Gastroesophageal sphincter (tissue), 4 donors: ENCODE measurements at regions not wholly inside any gene's neighbourhood (a gene's known extent, or its start where the extent isn't known, plus 50 kb on each side); places are given as distances from the start of the nearest gene placed in this dataset.
"Not testable (repeated sequence)": the region's sequence is repeated elsewhere in the genome, so short reads cannot be mapped to it uniquely, and the experiment has no call there.

Experiments
- ATAC-seq: fragments of 150-250 bp; one replicate; pipeline ENCODE4 v1.9.1; 2016; ENCODE audit warnings: mild to moderate bottlenecking, moderate library complexity
- H3K27ac ChIP-seq, 4 donors: fragments of 200-600 bp; sonication (generic) in 3 of 4; 1 replicate in 3 of 4; 2 replicates in 1 of 4; pipeline ENCODE4 v1.5.1; 2016 to 2019
- H3K27me3 ChIP-seq: fragments of 200-600 bp; sonication (generic); one replicate; pipeline ENCODE4 v1.5.1; 2019
- H3K36me3 ChIP-seq, 2 donors: fragments of 200-600 bp; sonication (generic); one replicate each; pipeline ENCODE4 v1.5.1; 2019; ENCODE audit warnings: control low read depth in 1 of 2
- H3K4me1 ChIP-seq, 3 donors: fragments of 200-600 bp; sonication (generic); 1 replicate in 2 of 3; 2 replicates in 1 of 3; pipeline ENCODE4 v1.5.1; 2016 to 2019; ENCODE audit warnings: control low read depth in 2 of 3
- H3K4me3 ChIP-seq, 2 donors: fragments of 200-600 bp; sonication (generic); one replicate each; pipeline ENCODE4 v1.5.1; 2019; ENCODE audit warnings: mild to moderate bottlenecking in 1 of 2, moderate library complexity in 1 of 2
- H3K9me3 ChIP-seq, 3 donors: fragments of 200-600 bp; sonication (generic); one replicate each; pipeline ENCODE4 v1.5.1; 2017 to 2019; ENCODE audit warnings: control low read depth in 2 of 3
- CTCF ChIP-seq, 4 experiments: fragments of 200-600 bp in 2 of 4; fragments of 450-650 bp in 2 of 4; sonication (generic) in 1 of 4; IDR thresholded peaks; one replicate each; pipeline ENCODE4 v1.5.1; 2017 to 2019; ENCODE audit warnings: antibody characterized with exemption in 4 of 4, mild to moderate bottlenecking in 2 of 4, moderate library complexity in 2 of 4
- EP300 ChIP-seq: sonication (generic); formaldehyde crosslinking; IDR thresholded peaks from one replicate; pipeline ENCODE4 v1.6.1; 2017; ENCODE audit warnings: antibody characterized with exemption, mild to moderate bottlenecking
- POLR2A ChIP-seq, 2 donors: fragments of 450-650 bp; IDR thresholded peaks; one replicate each; pipeline ENCODE4 v1.6.1; 2017; ENCODE audit warnings: antibody characterized with exemption in 2 of 2, mild to moderate bottlenecking in 2 of 2, moderate library complexity in 1 of 2
- POLR2AphosphoS5 ChIP-seq: sonication (generic); formaldehyde crosslinking; IDR thresholded peaks from one replicate; pipeline ENCODE4 v1.6.1; 2017; ENCODE audit warnings: antibody characterized with exemption
- WGBS, 2 donors: methylation state at CpG; one replicate each; pipeline ENCODE4 v1.1.5; 2018; ENCODE audit warnings: low coverage in 1 of 2; 5-methylcytosine and 5-hydroxymethylcytosine counted together

- Histone ChIP-seq H3K27ac (no peak overlapping the region), H3K4me1 (no peaks in the 10 kb centered on the region), H3K9me3 (no peaks in the 10 kb centered on the region), H3K36me3 (no peaks in the 10 kb centered on the region), H3K4me3 (no peak overlapping the region), H3K27me3 (peaks cover 70% of the 10 kb centered on the region)
- 63 to 84% methylated on average over 4 of the region's 4 CpGs for WGBS, 2 donors
- TF ChIP-seq CTCF (IDR thresholded peaks at IDR 0.05) (no peak), EP300 (no peak), POLR2AphosphoS5 (no peak), POLR2A (IDR thresholded peaks at IDR 0.05) (no peak)
- no peak for ATAC-seq
Measured at GRCh38 chr16:86888231-86889053, 310.1 kb downstream of the FOXL1 start.

- H3K4me3 ChIP-seq, H3K27ac ChIP-seq, ATAC-seq, H3K4me1 ChIP-seq, H3K9me3 ChIP-seq, H3K36me3 ChIP-seq: not testable (repeated sequence)
- H3K27me3 ChIP-seq: peaks cover 70% of the 10 kb centered on the region
- 29 to 60% methylated on average over 1 of the region's 1 CpG for WGBS, 2 donors
Measured at GRCh38 chr16:86889054-86889366, 310.7 kb downstream of the FOXL1 start.

- H3K4me1 ChIP-seq: no peaks in the 10 kb centered on the region
- no peaks in the 10 kb centered on the region for H3K36me3 ChIP-seq
- peaks cover 72% of the 10 kb centered on the region for H3K27me3 ChIP-seq
- no peak overlapping the region for H3K4me3 ChIP-seq
- H3K9me3 ChIP-seq: no peaks in the 10 kb centered on the region
- TF ChIP-seq CTCF (IDR thresholded peaks at IDR 0.05): no peak
- TF ChIP-seq POLR2A (IDR thresholded peaks at IDR 0.05): no peak
- no peak for TF ChIP-seq POLR2AphosphoS5
- no peak for TF ChIP-seq EP300
- no peak for ATAC-seq
- no peak overlapping the region for H3K27ac ChIP-seq
- WGBS, 2 donors: 85 to 97% methylated on average over 3 of the region's 3 CpGs
Measured at GRCh38 chr16:86889974-86890373, 311.6 kb downstream of the FOXL1 start.

- WGBS, 2 donors: 61 to 65% methylated on average over 7 of the region's 7 CpGs
- Histone ChIP-seq H3K27ac (no peak overlapping the region), H3K9me3 (no peaks in the 10 kb centered on the region), H3K4me3 (no peak overlapping the region), H3K4me1 (no peaks in the 10 kb centered on the region), H3K27me3 (peaks cover 74% of the 10 kb centered on the region), H3K36me3 (no peaks in the 10 kb centered on the region)
- ATAC-seq: no peak
- TF ChIP-seq POLR2AphosphoS5 (no peak), CTCF (IDR thresholded peaks at IDR 0.05) (no peak), EP300 (no peak), POLR2A (IDR thresholded peaks at IDR 0.05) (no peak)
Measured at GRCh38 chr16:86891121-86891520, 312.8 kb downstream of the FOXL1 start.

- no peak for ATAC-seq
- WGBS, 2 donors: 86 to 97% methylated on average over 4 to 6 of the region's 12 CpGs
- no peaks in the 10 kb centered on the region for H3K36me3 ChIP-seq
Measured at GRCh38 chr16:86891631-86892030, 313.3 kb downstream of the FOXL1 start.

More at GRCh38 chr16:86891631-86892030, 313.3 kb downstream of the FOXL1 start:
- Histone ChIP-seq H3K9me3 (no peaks in the 10 kb centered on the region), H3K27ac (no peak overlapping the region), H3K27me3 (peaks cover 74% of the 10 kb centered on the region), H3K4me3 (no peak overlapping the region), H3K4me1 (no peaks in the 10 kb centered on the region)
- TF ChIP-seq EP300: no peak
- no peak for TF ChIP-seq POLR2AphosphoS5
- no peak for TF ChIP-seq CTCF (IDR thresholded peaks at IDR 0.05)
- TF ChIP-seq POLR2A (IDR thresholded peaks at IDR 0.05): no peak
